SW 1271 (cell line): ENCODE measurements at regions not wholly inside any gene's neighbourhood (a gene's known extent, or its start where the extent isn't known, plus 50 kb on each side); places are given as distances from the start of the nearest gene placed in this dataset.
A peak's percentile ranks its signal among the peaks of the same experiment; 100 is the strongest.

ENCODE experiments used
- DNase-seq, 2 experiments: peaks; one replicate each; lab custom pipeline; 2025; lab: John Stamatoyannopoulos, UW

DNA sequence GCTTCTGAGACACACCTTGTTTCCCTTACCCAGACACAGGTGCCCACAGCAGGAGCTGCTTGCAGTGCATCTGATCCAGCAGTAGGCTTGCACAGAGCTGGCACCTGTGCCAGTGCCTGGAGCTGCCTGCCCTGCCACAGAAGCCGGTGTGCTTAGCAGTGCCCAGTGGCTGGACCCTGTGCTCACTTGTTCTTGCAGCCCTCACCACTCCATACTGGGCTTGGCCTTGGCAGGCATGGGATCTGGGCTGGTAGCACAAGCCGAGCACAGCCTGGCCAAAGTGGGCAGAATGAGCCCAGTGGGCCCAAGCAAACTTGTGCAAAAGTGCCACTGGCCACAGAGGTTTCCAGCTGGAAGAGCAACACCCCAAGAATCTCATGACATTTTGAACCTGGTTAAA lies 1950.4 kb downstream of the SUCLG1 start:
- DNase-seq, result no peak

DNA sequence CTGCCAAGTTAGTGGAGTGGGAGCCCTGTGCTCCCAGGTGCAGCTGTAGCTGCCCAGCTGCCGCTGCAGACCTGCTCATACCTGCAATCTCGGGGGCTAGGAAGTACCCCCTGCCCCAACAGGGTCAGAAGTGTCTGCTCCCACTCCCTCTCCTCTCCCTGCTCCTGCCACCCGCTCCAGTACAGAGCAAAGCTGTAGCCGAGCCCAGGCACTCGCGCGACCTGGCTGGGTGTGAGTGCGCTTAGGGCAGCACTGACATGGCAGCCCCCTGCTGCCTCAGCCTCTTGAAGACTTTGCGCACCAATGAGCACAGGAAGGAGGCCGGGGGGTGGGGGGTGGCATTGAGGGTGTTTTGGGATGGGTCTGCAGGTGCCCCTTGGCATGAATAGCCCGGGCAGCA lies 1951.4 kb downstream of the SUCLG1 start:
- no peak for DNase-seq

DNA sequence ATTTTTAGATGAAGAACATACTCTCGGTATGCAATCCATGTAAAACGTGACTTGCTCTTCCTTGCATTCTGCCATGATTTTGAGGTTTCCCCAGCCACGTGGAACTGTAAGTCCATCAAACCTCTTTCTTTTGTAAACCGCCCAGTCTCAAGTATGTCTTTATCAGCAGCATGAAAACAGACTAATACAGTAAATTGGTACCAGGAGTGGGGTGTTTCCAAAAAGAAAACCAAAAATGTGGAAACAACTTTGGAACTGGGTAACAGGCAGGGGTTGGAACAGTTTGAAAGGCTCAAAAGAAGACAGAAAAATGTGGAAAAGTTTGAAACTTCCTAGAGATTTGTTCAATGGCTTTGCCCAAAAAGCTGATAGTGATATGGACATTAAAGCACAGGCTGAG lies 1957.9 kb downstream of the SUCLG1 start:
- no peak for DNase-seq

DNA sequence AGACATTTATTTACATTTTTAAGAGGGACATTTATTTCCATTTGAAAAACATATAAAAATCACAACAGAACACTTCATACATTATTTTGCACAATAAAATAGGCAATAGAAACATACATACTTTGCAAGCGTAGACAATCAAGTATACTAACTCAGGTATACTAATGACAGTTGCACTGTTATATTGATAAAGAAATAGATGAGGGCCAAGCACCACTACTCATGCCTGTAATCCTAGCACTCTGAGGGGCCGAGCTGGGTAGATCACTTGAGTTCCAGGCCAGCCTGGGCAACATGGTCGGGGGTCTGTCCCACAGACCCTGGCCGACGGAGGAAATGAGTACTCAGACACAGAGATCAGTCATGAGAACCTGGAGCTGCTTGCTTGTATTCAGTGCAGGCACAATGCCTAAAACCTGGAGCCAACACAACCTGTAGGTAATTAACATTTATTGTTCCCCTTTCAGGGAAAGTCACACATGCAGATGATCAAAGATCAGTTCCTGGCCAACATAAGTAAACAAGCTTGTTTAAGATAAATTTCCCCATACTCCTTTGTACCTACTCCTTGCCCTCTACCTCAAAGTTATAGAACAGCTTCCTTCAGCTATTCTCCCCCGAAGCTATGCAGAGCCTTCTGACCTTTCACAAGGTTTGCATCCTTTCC lies 1960.2 kb downstream of the SUCLG1 start:
- DNase-seq, result no peak

- no peak for DNase-seq
Observed at GRCh38 chr2:82494739-82495138, 1964.3 kb downstream of the SUCLG1 start.

GRCh38 chr2:82491591-82491990 lies 1967.5 kb downstream of the SUCLG1 start:
- no peak for DNase-seq

DNA sequence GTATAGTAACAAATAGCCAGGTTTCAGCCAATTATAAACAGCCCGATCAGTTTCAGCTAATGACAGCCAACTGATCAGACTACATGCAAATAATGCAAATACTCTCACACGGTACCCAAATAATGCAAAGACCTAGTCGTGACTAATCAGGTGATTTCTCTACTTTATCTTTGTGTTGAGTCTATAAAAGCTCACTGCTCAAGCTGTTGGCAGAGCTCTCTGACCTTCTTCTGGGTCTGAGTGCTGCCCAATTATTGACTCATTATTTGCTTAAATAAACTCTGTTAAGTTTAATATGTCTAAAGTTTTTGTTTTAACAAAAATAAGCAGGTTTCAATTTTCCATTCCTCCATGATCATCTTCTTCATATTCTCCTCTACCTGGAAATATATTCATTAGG lies 1971.7 kb downstream of the SUCLG1 start:
- DNase-seq, result no peak

- no peak for DNase-seq
Observed at GRCh38 chr2:82485701-82486100, 1973.4 kb downstream of the SUCLG1 start.

- DNase-seq, result no peak
Observed at GRCh38 chr2:82481207-82481606, 1977.9 kb downstream of the SUCLG1 start.

GRCh38 chr2:82478641-82479040 lies 1980.4 kb downstream of the SUCLG1 start:
- DNase-seq, result no peak

DNA sequence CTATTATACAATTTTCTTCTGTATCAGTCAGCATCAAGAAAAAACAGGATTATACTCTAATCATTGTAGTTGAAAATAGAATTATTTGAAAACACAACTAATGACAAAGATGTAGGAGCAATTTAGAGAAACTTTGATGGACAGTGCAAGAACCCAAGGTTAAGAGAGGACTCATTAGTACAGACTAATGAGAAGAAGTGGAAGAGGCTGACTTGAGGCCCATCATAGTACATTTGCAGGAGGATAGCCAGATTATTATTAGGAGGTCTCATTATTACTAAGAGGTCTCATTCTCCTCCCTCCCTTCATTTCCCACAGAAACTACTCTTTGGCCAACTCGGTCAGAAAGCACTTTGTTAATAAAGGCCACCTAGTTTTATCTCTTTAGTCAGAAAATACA lies 1983.0 kb downstream of the SUCLG1 start:
- DNase-seq, result no peak

DNA sequence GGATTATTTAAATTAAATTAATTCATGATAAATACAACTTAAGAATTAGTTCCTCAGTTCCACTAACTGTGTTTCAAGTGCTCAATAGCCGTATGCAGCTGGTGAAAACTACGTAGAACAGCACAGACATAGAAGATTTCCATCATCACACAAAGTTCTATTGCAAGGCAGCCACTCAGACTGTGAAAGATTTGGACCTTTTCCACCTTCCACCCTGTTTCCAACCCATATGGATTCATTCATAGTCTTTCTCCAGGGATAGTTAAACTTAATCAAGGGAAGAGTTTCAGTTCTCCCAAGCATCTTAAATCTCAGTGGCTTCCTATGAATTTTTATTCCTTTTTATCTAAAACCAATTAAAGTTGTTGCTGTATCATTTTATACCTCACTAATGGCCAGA lies 2030.8 kb downstream of the SUCLG1 start:
- no peak for DNase-seq

- DNase-seq, result no peak
Observed at GRCh38 chr2:82412021-82412420, 2047.1 kb downstream of the SUCLG1 start.

DNA sequence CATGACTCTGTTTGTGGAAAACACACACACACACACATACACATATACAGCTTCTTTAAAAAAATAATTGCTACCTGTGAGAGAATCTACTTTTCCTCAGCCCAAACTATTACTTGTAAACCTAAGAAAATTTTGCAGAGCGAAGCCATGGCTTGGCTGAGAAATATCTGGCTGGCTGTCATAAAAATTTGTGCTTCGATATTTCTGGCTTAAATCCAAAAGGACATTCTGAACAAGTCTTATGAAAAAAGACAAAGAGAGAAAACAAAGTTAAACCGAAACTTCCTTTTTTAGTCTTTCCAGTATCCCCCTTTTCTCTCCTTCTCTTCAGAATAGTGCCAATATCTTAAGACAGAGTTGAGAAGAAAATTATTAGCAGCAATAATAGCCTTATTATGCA lies 2048.0 kb downstream of the SUCLG1 start:
- DNase-seq, result no peak

GRCh38 chr2:82395531-82395930 lies 2063.5 kb downstream of the SUCLG1 start:
- DNase-seq, result no peak

DNA sequence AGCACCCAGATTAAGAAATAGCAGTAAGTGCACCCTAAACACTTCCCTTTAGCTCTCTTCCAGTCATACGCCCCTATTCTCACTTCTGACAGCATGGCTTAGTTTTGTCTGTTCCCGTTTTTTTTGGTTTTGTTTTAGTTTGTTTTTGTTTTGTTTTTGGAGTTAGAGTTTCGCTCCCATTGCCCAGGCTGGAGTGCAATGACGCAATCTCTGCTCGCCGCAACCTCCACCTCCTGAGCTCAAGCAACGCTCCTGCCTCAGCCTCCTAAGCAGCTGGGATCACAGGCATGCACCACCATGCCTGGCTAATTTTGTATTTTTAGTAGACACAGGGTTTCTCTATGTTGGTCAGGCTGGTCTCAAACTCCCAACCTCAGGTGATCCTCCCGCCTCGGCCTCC lies 2067.7 kb downstream of the SUCLG1 start:
- no peak for DNase-seq

DNA sequence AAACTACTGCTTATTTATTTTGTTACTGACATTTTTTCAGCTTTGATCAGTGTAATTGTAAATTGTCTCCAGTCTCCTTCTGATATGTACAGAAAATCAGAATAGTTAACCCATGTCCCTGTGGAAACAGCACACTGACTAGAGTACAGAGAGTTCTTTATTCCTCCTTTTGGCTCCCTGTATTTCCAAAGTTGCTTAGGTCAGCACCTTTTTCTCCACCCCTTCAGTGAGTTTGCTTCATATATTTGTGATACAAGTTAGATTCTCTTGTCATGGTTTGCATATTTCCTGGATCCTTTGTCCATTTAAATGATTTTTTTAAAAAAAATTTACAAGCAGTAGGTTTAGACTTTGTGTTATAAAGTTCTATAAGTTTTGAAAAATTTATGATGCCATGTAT lies 2051.1 kb upstream of the LRRTM1 start:
- no peak for DNase-seq

DNA sequence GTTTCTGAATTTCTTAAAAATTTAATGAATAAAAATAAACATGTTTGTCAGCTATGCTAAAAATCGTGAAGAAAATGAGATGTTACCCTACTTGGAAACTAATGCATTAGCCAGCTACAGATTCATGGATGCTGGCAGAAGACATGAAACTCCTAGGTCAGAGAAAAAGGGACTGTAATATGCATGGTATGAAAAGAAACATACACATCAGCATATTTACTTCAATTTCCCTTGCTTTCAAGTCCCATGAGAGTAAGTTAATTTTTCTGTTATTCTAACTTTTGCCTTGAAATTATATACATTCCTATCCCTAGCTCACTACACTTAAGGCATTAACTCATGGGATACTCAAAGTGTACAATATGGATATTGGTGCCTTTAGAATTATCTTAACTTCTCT lies 2041.4 kb upstream of the LRRTM1 start:
- no peak for DNase-seq

- DNase-seq, result peak in 1 of 2 experiments; percentile 4
Observed at GRCh38 chr2:82344670-82345069, 2040.1 kb upstream of the LRRTM1 start.

GRCh38 chr2:82342356-82342755 lies 2037.8 kb upstream of the LRRTM1 start:
- no peak for DNase-seq

- DNase-seq, result no peak
Observed at GRCh38 chr2:82340578-82341053, 2036.1 kb upstream of the LRRTM1 start.

GRCh38 chr2:82339805-82340204 lies 2035.3 kb upstream of the LRRTM1 start:
- no peak for DNase-seq

DNA sequence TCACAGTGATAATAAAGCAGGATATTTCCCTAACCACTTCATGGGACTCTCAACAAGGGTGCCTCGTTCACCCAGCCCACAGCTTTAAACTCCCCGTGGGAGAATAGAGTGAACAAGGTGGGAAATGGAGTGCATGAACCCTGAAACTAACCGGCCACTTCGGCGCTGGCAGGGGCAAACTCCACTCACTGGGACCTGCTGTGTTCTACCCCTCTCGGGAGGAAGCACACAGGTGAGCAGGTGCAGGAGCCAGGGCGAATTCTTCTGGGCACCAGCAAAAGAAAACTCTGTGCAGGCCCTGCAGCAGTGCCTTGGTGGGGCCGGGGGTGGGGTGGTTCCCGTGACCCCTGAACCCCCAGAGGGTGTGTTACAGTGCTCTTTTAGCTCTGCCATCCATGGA lies 2029.1 kb upstream of the LRRTM1 start:
- DNase-seq, result no peak

DNA sequence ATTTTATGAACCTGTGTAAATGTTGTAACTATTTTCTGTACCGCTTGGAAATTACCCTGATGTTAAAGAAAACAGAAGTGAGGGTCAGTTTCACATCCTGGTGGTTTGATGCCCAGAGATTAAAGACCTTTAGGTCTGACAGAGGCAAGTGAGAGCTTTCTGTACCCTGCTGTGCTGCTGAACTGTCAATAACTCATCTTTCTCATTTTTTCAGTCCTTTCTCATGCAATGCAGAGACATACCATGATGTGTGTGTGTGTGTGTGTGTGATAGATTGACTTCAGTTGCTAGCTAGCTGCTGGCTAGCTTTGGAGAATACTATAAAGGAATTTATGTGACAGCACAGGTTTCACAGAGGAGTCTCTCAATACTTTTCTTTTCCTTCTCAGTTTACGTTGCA lies 2025.6 kb upstream of the LRRTM1 start:
- DNase-seq, result no peak
